ENCODE measurements at regions not wholly inside any gene's neighbourhood (a gene's known extent, or its start where the extent isn't known, plus 50 kb on each side); places are given as distances from the start of the nearest gene placed in this dataset.
"Not testable (repeated sequence)": the region's sequence is repeated elsewhere in the genome, so short reads cannot be mapped to it uniquely, and the experiment has no call there.

DNA sequence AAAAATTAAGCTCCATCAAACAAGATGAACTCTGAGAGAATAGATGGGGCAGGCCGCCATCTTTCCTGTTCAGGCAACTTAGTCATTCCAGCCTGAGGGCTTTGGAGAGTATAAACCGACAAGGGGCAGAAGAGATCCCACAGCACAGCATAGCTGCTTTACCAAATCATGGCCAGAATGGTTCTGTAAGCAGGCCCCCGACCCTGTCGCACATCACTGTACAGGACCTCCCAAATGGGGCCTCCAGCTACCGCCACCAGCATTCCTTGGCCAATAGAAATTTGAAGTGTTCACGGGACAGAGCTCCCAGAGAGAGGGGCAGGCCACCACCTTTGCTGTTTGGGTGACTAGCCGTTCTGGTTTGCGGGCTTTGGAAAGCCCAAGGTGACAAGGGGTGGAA, 594.1 kb downstream of the CWH43 start:
- not testable (repeated sequence) for H3K9ac ChIP-seq (ENCODE audit: low read depth, low read length); H3K36me3 ChIP-seq (ENCODE audit: insufficient read depth, low read length); H3K27ac ChIP-seq (ENCODE audit: low read depth, low read length); H3K27me3 ChIP-seq (ENCODE audit: insufficient read depth, low read length); H3K4me1 ChIP-seq (ENCODE audit: insufficient read depth, low read length); H3K4me3 ChIP-seq (ENCODE audit: low read length)
- H3K9me3 ChIP-seq (ENCODE audit: insufficient read depth, low read depth, low read length) = peaks cover 30% of the 10 kb centered on the region
- 91% methylated on average over 3 of the region's 8 CpGs for WGBS

DNA sequence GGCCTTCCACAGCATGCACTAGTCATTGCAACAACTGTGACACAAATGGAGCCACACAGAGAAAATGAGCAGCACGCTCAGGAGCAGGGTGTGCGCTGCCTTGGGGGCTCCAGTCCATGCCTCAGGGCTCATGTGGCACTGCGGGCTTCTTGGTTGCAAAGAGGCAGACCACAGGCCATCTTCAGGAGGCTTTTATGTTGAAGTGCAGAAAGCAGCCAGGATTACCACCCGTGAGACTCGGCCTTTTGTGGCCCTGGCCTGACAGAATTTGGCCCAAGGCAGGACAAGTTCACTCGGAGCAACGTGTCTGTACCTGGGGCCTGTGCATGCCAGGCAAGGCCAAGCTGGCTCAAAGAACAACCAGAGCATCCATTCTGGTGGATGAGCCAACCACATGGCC, 602.3 kb downstream of the CWH43 start:
- H3K27ac ChIP-seq (ENCODE audit: low read depth, low read length) = not testable (repeated sequence)
- WGBS = 65% methylated on average over 5 of the region's 7 CpGs
- peaks cover 14% of the 10 kb centered on the region for H3K9me3 ChIP-seq (ENCODE audit: insufficient read depth, low read depth, low read length)

DNA sequence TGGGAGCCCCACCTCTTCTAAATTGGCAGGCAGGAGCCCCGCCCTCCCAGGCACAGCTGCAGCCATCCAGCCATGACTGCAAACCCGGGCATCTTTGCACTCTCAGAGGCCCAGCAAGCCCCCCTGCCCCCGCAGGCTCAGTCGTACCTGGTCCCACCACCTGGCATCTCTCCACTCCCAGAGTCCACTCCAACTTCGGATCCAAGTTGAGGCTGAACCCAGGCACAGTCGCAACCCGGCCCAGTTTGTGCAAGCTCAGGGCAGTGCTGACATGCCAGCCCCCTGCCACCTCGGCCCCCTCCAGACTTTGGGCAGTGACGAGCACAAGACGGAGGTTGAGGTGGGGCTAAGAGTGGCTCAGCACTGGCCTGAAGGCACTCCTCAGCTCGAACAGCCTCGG, 632.4 kb downstream of the CWH43 start:
- H3K4me3 ChIP-seq (ENCODE audit: low read length); H3K36me3 ChIP-seq (ENCODE audit: insufficient read depth, low read length); H3K27me3 ChIP-seq (ENCODE audit: insufficient read depth, low read length); H3K4me1 ChIP-seq (ENCODE audit: insufficient read depth, low read length); H3K27ac ChIP-seq (ENCODE audit: low read depth, low read length); H3K9ac ChIP-seq (ENCODE audit: low read depth, low read length); H3K9me3 ChIP-seq (ENCODE audit: insufficient read depth, low read depth, low read length): not testable (repeated sequence)
- 86% methylated on average over 11 of the region's 12 CpGs for WGBS

More for the DNA sequence above, 602.3 kb downstream of the CWH43 start:
- not testable (repeated sequence) for H3K4me3 ChIP-seq (ENCODE audit: low read length); H3K36me3 ChIP-seq (ENCODE audit: insufficient read depth, low read length); H3K4me1 ChIP-seq (ENCODE audit: insufficient read depth, low read length); H3K9ac ChIP-seq (ENCODE audit: low read depth, low read length); H3K27me3 ChIP-seq (ENCODE audit: insufficient read depth, low read length)

DNA sequence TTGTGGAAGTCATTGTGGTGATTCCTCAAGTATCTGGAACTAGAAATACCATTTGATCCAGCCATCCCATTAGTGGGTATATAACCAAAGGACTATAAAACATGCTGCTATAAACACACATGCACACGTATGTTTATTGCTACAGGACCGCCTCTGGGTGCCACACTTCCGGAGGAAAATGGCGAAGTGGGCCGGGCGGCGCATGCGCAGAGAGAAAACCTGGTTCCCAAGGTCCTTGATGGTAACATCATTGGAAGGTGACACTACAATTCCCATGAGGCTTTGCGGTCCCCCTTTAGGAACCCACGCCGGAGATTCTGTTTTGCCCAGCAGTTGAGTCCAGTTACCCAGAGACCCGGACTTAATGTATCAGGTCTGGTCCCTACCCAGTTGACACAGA, 640.4 kb downstream of the CWH43 start:
- peaks cover 14% of the 10 kb centered on the region; the same call in 1 of the 2 replicates for H3K9me3 ChIP-seq (ENCODE audit: insufficient read depth, low read depth, low read length)
- H3K4me3 ChIP-seq (ENCODE audit: low read length); H3K4me1 ChIP-seq (ENCODE audit: insufficient read depth, low read length); H3K9ac ChIP-seq (ENCODE audit: low read depth, low read length); H3K27ac ChIP-seq (ENCODE audit: low read depth, low read length); H3K27me3 ChIP-seq (ENCODE audit: insufficient read depth, low read length); H3K36me3 ChIP-seq (ENCODE audit: insufficient read depth, low read length): not testable (repeated sequence)
- 89% methylated on average over 10 of the region's 12 CpGs for WGBS
